ENCODE measurements at regions not wholly inside any gene's neighbourhood (a gene's known extent, or its start where the extent isn't known, plus 50 kb on each side); places are given as distances from the start of the nearest gene placed in this dataset.

GRCh38 chr13:97686594-97686993 is 252.6 kb downstream of the RAP2A start:
- WGBS, 2 donors = 92 to 93% methylated on average over 6 of the region's 6 CpGs
- no peak for DNase-seq (ENCODE audit: low spot score in 2 of 2)
- Histone ChIP-seq H3K4me3 (no peak overlapping the region), H3K27ac (no peak overlapping the region), H3K4me1 (no peaks in the 10 kb centered on the region), H3K27me3 (no peaks in the 10 kb centered on the region), H3K36me3 (no peaks in the 10 kb centered on the region), H3K9me3 (peaks cover 0 to 6% (median 0%) of the 10 kb centered on the region in 4 donors)
- TF ChIP-seq POLR2A (IDR thresholded peaks at IDR 0.05) = no peak
- TF ChIP-seq EP300 (IDR thresholded peaks at IDR 0.05) = no peak
- TF ChIP-seq CTCF (IDR thresholded peaks at IDR 0.05) = no peak

- Histone ChIP-seq H3K4me3 (no peak overlapping the region), H3K36me3 (no peaks in the 10 kb centered on the region), H3K9me3 (peaks cover 0 to 6% (median 0%) of the 10 kb centered on the region in 4 donors), H3K27ac (no peak overlapping the region), H3K4me1 (no peaks in the 10 kb centered on the region), H3K27me3 (no peaks in the 10 kb centered on the region)
- TF ChIP-seq EP300 (IDR thresholded peaks at IDR 0.05) (no peak), POLR2A (IDR thresholded peaks at IDR 0.05) (no peak), CTCF (IDR thresholded peaks at IDR 0.05) (no peak)
- no peak for DNase-seq (ENCODE audit: low spot score in 2 of 2)
- WGBS, 2 donors = 89 to 96% methylated on average over 2 of the region's 2 CpGs
These were observed 258.7 kb downstream of the RAP2A start for GRCh38 chr13:97692628-97693027.

- TF ChIP-seq EP300 (IDR thresholded peaks at IDR 0.05) (no peak), POLR2A (IDR thresholded peaks at IDR 0.05) (no peak), CTCF (IDR thresholded peaks at IDR 0.05) (no peak)
- Histone ChIP-seq H3K27ac (no peak overlapping the region), H3K36me3 (no peaks in the 10 kb centered on the region), H3K4me3 (no peak overlapping the region), H3K4me1 (no peaks in the 10 kb centered on the region), H3K27me3 (no peaks in the 10 kb centered on the region), H3K9me3 (no peaks in the 10 kb centered on the region)
- 78 to 87% methylated on average over 6 of the region's 6 CpGs for WGBS, 2 donors
- DNase-seq (ENCODE audit: low spot score in 2 of 2) = no peak
These were observed 257.8 kb upstream of the IPO5 start for GRCh38 chr13:97695684-97696083.

- no peak for DNase-seq (ENCODE audit: low spot score in 2 of 2)
- no peak for TF ChIP-seq POLR2A (IDR thresholded peaks at IDR 0.05)
- TF ChIP-seq CTCF (IDR thresholded peaks at IDR 0.05) = no peak
- TF ChIP-seq EP300 (IDR thresholded peaks at IDR 0.05) = no peak
- 39 to 63% methylated on average over 2 of the region's 2 CpGs for WGBS, 2 donors
These were observed 256.6 kb upstream of the IPO5 start for GRCh38 chr13:97696921-97697320.

GRCh38 chr13:97700306-97700848 is 253.1 kb upstream of the IPO5 start:
- no peak for DNase-seq (ENCODE audit: low spot score in 2 of 2)
- TF ChIP-seq EP300 (IDR thresholded peaks at IDR 0.05) (no peak), CTCF (IDR thresholded peaks at IDR 0.05) (no peak), POLR2A (IDR thresholded peaks at IDR 0.05) (no peak)

More at GRCh38 chr13:97696921-97697320, 256.6 kb upstream of the IPO5 start:
- H3K36me3 ChIP-seq = no peaks in the 10 kb centered on the region
- H3K4me3 ChIP-seq = no peak overlapping the region
- H3K9me3 ChIP-seq = no peaks in the 10 kb centered on the region
- no peaks in the 10 kb centered on the region for H3K4me1 ChIP-seq
- no peak overlapping the region for H3K27ac ChIP-seq
- H3K27me3 ChIP-seq = no peaks in the 10 kb centered on the region

More at GRCh38 chr13:97700306-97700848, 253.1 kb upstream of the IPO5 start:
- Histone ChIP-seq H3K27me3 (no peaks in the 10 kb centered on the region), H3K4me1 (no peaks in the 10 kb centered on the region), H3K4me3 (no peak overlapping the region), H3K27ac (no peak overlapping the region), H3K36me3 (no peaks in the 10 kb centered on the region), H3K9me3 (no peaks in the 10 kb centered on the region)
- 67 to 73% methylated on average over 6 of the region's 6 CpGs for WGBS, 2 donors
